ENCODE measurements at regions not wholly inside any gene's neighbourhood (a gene's known extent, or its start where the extent isn't known, plus 50 kb on each side); places are given as distances from the start of the nearest gene placed in this dataset.

- ATAC-seq (ENCODE audit: low read depth): no peak
- dilution Hi-C loops (cut with HindIII; ENCODE audit: low sequenced_read_pairs, unreplicated experiment): no loop called here
Measured at GRCh38 chr15:87760547-87761314, 495.8 kb downstream of the NTRK3 start.

More at GRCh38 chr15:87760547-87761314, 495.8 kb downstream of the NTRK3 start:
- no peak overlapping the region for H2BK5ac ChIP-seq (ENCODE audit: low read depth, low read length, poor library complexity, severe bottlenecking)
- peaks cover 8% of the 10 kb centered on the region for H3K4me1 ChIP-seq (ENCODE audit: control insufficient read depth, insufficient read depth, low read length)
- H3K9me1 ChIP-seq (ENCODE audit: insufficient read depth, low read length): no peaks in the 10 kb centered on the region
- H2BK15ac ChIP-seq (ENCODE audit: low read depth, low read length): no peak overlapping the region
- H3K4me2 ChIP-seq (ENCODE audit: low read depth, low read length): no peak overlapping the region
- H2AK9ac ChIP-seq (replicated peaks; ENCODE audit: low read depth, low read length, poor library complexity): no peak overlapping the region
- WGBS, 2 experiments (ENCODE audit: extremely low coverage in 2 of 2, insufficient read length in 1 of 2): no CpG with 5 or more reads among the region's 3 CpGs
- H4K8ac ChIP-seq (ENCODE audit: low read depth in 2 of 2, low read length in 2 of 2): no peak overlapping the region
- no peak overlapping the region for H3K4ac ChIP-seq (ENCODE audit: low read depth, low read length)
- no peak for DNase-seq
- H4K20me1 ChIP-seq (ENCODE audit: insufficient read depth, low read length): no peaks in the 10 kb centered on the region
- no peak overlapping the region for H3K56ac ChIP-seq (ENCODE audit: extremely low read depth, insufficient read depth, low read length)
- no peaks in the 10 kb centered on the region for H3K9me3 ChIP-seq (ENCODE audit: control insufficient read depth, insufficient read depth, low read length)
- H3K27me3 ChIP-seq (ENCODE audit: control insufficient read depth, insufficient read depth, low read length): no peaks in the 10 kb centered on the region
- H3K18ac ChIP-seq (ENCODE audit: low read depth, low read length): no peak overlapping the region
- H2BK20ac ChIP-seq (ENCODE audit: low read depth, low read length): no peak overlapping the region
- no peaks in the 10 kb centered on the region for H3K79me1 ChIP-seq (ENCODE audit: low read depth in 1 of 2, low read length in 2 of 2)
- no peak overlapping the region for H4K5ac ChIP-seq (ENCODE audit: low read depth, low read length)
- H3K4me3 ChIP-seq (ENCODE audit: insufficient read depth, low read depth, low read length): no peak overlapping the region
- ChIA-PET POLR2A (ENCODE audit: unreplicated experiment) (no interaction called here), CTCF (no interaction called here)
- H2AFZ ChIP-seq (replicated peaks; ENCODE audit: low read length, poor library complexity): no peak overlapping the region
- H2BK120ac ChIP-seq (ENCODE audit: low read depth, low read length): no peak overlapping the region
- no peak for TF ChIP-seq RCOR1 (IDR thresholded peaks at IDR 0.05; ENCODE audit: insufficient replicate concordance, low read length)
- no peak for TF ChIP-seq CTCF (conservative IDR thresholded peaks at IDR 0.05; ENCODE audit: low read depth, low read length)
- TF ChIP-seq MAFK (IDR thresholded peaks at IDR 0.05; ENCODE audit: low read depth, low read length): peak; percentile 44; the same call in 1 of the 2 replicates
- no peak for TF ChIP-seq FOS (IDR thresholded peaks at IDR 0.05; ENCODE audit: low read depth, low read length)
- no peak for TF ChIP-seq POLR2A (IDR thresholded peaks at IDR 0.05; ENCODE audit: low read depth, low read length)
- TF ChIP-seq MXI1 (IDR thresholded peaks at IDR 0.05; ENCODE audit: borderline replicate concordance, low read depth, low read length): no peak
- in situ Hi-C loops (cut with MboI; ENCODE audit: low sequenced_read_pairs) (no loop called here), intact Hi-C loops (cut with micrococcal nuclease) (no loop called here)
- H2AK5ac ChIP-seq (ENCODE audit: low read depth, low read length): no peak overlapping the region
- H3K23ac ChIP-seq (ENCODE audit: low read depth, low read length): no peak overlapping the region
- H4K91ac ChIP-seq (ENCODE audit: insufficient read depth, low read depth, low read length): no peak overlapping the region
- H3K27ac ChIP-seq (ENCODE audit: insufficient read depth, low read length): no peak overlapping the region
- no peaks in the 10 kb centered on the region for H3K36me3 ChIP-seq (ENCODE audit: control insufficient read depth, insufficient read depth, low read length)
- no peak overlapping the region for H3K14ac ChIP-seq (replicated peaks; ENCODE audit: low read depth, low read length)
- no peak overlapping the region for H3K9ac ChIP-seq (ENCODE audit: low read depth, low read length)
- no TSS peak for BruUV-seq (replicated peaks)
